ENCODE measurements at regions not wholly inside any gene's neighbourhood (a gene's known extent, or its start where the extent isn't known, plus 50 kb on each side); places are given as distances from the start of the nearest gene placed in this dataset.
A peak's percentile ranks its signal among the peaks of the same experiment; 100 is the strongest.
"Not testable (repeated sequence)": the region's sequence is repeated elsewhere in the genome, so short reads cannot be mapped to it uniquely, and the experiment has no call there.

GRCh38 chr9:63912451-63912850, 1372.6 kb downstream of the FOXD4L5 start:
- H3K4me3 ChIP-seq; H3K4me1 ChIP-seq (ENCODE audit: low read depth); DNase-seq (ENCODE audit: low read depth in 1 of 2, low spot score in 1 of 2); H3K27me3 ChIP-seq; H3K9me3 ChIP-seq (ENCODE audit: low read depth); H3K27ac ChIP-seq; H3K36me3 ChIP-seq: not testable (repeated sequence)

- not testable (repeated sequence) for DNase-seq (ENCODE audit: low read depth in 1 of 2, low spot score in 1 of 2); H3K4me1 ChIP-seq (ENCODE audit: low read depth); H3K27me3 ChIP-seq; H3K9me3 ChIP-seq (ENCODE audit: low read depth); H3K27ac ChIP-seq; H3K4me3 ChIP-seq; H3K36me3 ChIP-seq
These were observed 1375.9 kb downstream of the FOXD4L5 start for GRCh38 chr9:63909076-63909475.

- DNase-seq (ENCODE audit: low read depth in 1 of 2, low spot score in 1 of 2); H3K27ac ChIP-seq; H3K27me3 ChIP-seq; H3K4me1 ChIP-seq (ENCODE audit: low read depth); H3K36me3 ChIP-seq; H3K4me3 ChIP-seq; H3K9me3 ChIP-seq (ENCODE audit: low read depth): not testable (repeated sequence)
These were observed 1385.3 kb downstream of the FOXD4L5 start for GRCh38 chr9:63899637-63900190.

GRCh38 chr9:63881386-63881785, 1403.6 kb downstream of the FOXD4L5 start:
- not testable (repeated sequence) for H3K9me3 ChIP-seq (ENCODE audit: low read depth); H3K27me3 ChIP-seq; H3K4me1 ChIP-seq (ENCODE audit: low read depth); H3K4me3 ChIP-seq; DNase-seq (ENCODE audit: low read depth in 1 of 2, low spot score in 1 of 2); H3K27ac ChIP-seq; H3K36me3 ChIP-seq

GRCh38 chr9:63876380-63876779, 1408.6 kb downstream of the FOXD4L5 start:
- H3K4me3 ChIP-seq; DNase-seq (ENCODE audit: low read depth in 1 of 2, low spot score in 1 of 2): not testable (repeated sequence)

GRCh38 chr9:63859475-63860215, 1425.4 kb downstream of the FOXD4L5 start:
- H3K27ac ChIP-seq: no peak overlapping the region
- DNase-seq (ENCODE audit: low read depth in 1 of 2, low spot score in 1 of 2): peak in 1 of 2 donors; percentile 38
- no peaks in the 10 kb centered on the region for H3K4me1 ChIP-seq (ENCODE audit: low read depth)
- H3K36me3 ChIP-seq: no peaks in the 10 kb centered on the region
- TF ChIP-seq CTCF (IDR thresholded peaks at IDR 0.05; ENCODE audit: low read depth, low read length): no peak
- H3K9me3 ChIP-seq (ENCODE audit: low read depth): no peaks in the 10 kb centered on the region
- no peak overlapping the region for H3K4me3 ChIP-seq
- H3K27me3 ChIP-seq: no peaks in the 10 kb centered on the region

More at GRCh38 chr9:63876380-63876779, 1408.6 kb downstream of the FOXD4L5 start:
- not testable (repeated sequence) for H3K9me3 ChIP-seq (ENCODE audit: low read depth); H3K27ac ChIP-seq; H3K27me3 ChIP-seq; H3K4me1 ChIP-seq (ENCODE audit: low read depth); H3K36me3 ChIP-seq

GRCh38 chr9:63859090-63859474, 1425.9 kb downstream of the FOXD4L5 start:
- not testable (repeated sequence) for H3K27me3 ChIP-seq; H3K27ac ChIP-seq; H3K4me1 ChIP-seq (ENCODE audit: low read depth); DNase-seq (ENCODE audit: low read depth in 1 of 2, low spot score in 1 of 2); H3K9me3 ChIP-seq (ENCODE audit: low read depth); H3K4me3 ChIP-seq; H3K36me3 ChIP-seq

- H3K4me1 ChIP-seq (ENCODE audit: low read depth); H3K27ac ChIP-seq; H3K9me3 ChIP-seq (ENCODE audit: low read depth); H3K4me3 ChIP-seq; H3K36me3 ChIP-seq; DNase-seq (ENCODE audit: low read depth in 1 of 2, low spot score in 1 of 2); H3K27me3 ChIP-seq: not testable (repeated sequence)
These were observed 1431.8 kb downstream of the FOXD4L5 start for GRCh38 chr9:63853140-63853751.

- H3K27me3 ChIP-seq: peaks cover 15% of the 10 kb centered on the region
- H3K9me3 ChIP-seq (ENCODE audit: low read depth); H3K27ac ChIP-seq; DNase-seq (ENCODE audit: low read depth in 1 of 2, low spot score in 1 of 2); H3K4me1 ChIP-seq (ENCODE audit: low read depth); H3K36me3 ChIP-seq; H3K4me3 ChIP-seq: not testable (repeated sequence)
These were observed 1460.2 kb downstream of the FOXD4L5 start for GRCh38 chr9:63824804-63825203.

GRCh38 chr9:63823375-63824201, 1461.4 kb downstream of the FOXD4L5 start:
- not testable (repeated sequence) for H3K27ac ChIP-seq; H3K36me3 ChIP-seq; H3K9me3 ChIP-seq (ENCODE audit: low read depth); DNase-seq (ENCODE audit: low read depth in 1 of 2, low spot score in 1 of 2); H3K4me3 ChIP-seq; H3K4me1 ChIP-seq (ENCODE audit: low read depth)
- H3K27me3 ChIP-seq: peaks cover 17% of the 10 kb centered on the region

GRCh38 chr9:63822615-63823374, 1462.2 kb downstream of the FOXD4L5 start:
- H3K36me3 ChIP-seq; H3K4me1 ChIP-seq (ENCODE audit: low read depth); H3K27ac ChIP-seq; DNase-seq (ENCODE audit: low read depth in 1 of 2, low spot score in 1 of 2); H3K4me3 ChIP-seq; H3K9me3 ChIP-seq (ENCODE audit: low read depth): not testable (repeated sequence)
- peaks cover 19% of the 10 kb centered on the region for H3K27me3 ChIP-seq

GRCh38 chr9:63821293-63821692, 1463.7 kb downstream of the FOXD4L5 start:
- not testable (repeated sequence) for H3K27ac ChIP-seq; H3K9me3 ChIP-seq (ENCODE audit: low read depth); DNase-seq (ENCODE audit: low read depth in 1 of 2, low spot score in 1 of 2); H3K4me1 ChIP-seq (ENCODE audit: low read depth); H3K36me3 ChIP-seq; H3K4me3 ChIP-seq
- H3K27me3 ChIP-seq: peaks cover 32% of the 10 kb centered on the region

Data from cardiac muscle cell (in vitro differentiated cells and primary cell).